GM12878 (cell line): ENCODE measurements at regions not wholly inside any gene's neighbourhood (a gene's known extent, or its start where the extent isn't known, plus 50 kb on each side); places are given as distances from the start of the nearest gene placed in this dataset.

ENCODE experiments used
- ATAC-seq: fragments of 200-7000 bp; cut with Tn5 transposase; 3 replicates; pipeline ENCODE4 v1.9.1; 2020; ENCODE audit warnings: mild to moderate bottlenecking, moderate library complexity
- BruUV-seq: library from RNA; stranded (reverse); fragments of 400-500 nt; replicated peaks from 2 replicates; lab custom pipeline; 2021; lab: Mats Ljungman, UMichigan
- CTCF ChIA-PET: fragments of 300-600 bp; sonication (Branson Sonifier 250); formaldehyde crosslinking; extraction: SDS; loops from one replicate; lab custom pipeline; 2021; ENCODE audit warnings: inconsistent platforms; lab: Yijun Ruan, JAX
- POLR2A ChIA-PET: fragments of 350-600 bp; formaldehyde crosslinking; extraction: SDS; loops from one replicate; lab custom pipeline; 2021; ENCODE audit warnings: inconsistent platforms; lab: Charles Lee
- RAD21 ChIA-PET: fragments of 300-600 bp; sonication (Branson Sonifier 250); formaldehyde crosslinking; loops from one replicate; lab custom pipeline; 2023; ENCODE audit warnings: antibody characterized with exemption; ENCODE audit not compliant: unreplicated experiment; lab: Charles Lee
- SMC1A ChIA-PET: fragments of 300-600 bp; sonication (Branson Sonifier 250); formaldehyde crosslinking; loops from one replicate; lab custom pipeline; 2023; ENCODE audit not compliant: unreplicated experiment, uncharacterized antibody; lab: Charles Lee
- DNase-seq: peaks from one replicate; pipeline ENCODE4 v3.0.0-alpha.2; 2011; ENCODE audit warnings: low read depth, low spot score
- FAIRE-seq: peaks from 3 replicates; lab custom pipeline; 2011; peaks lifted over from hg19 to GRCh38; lab: Jason Lieb, UNC
- H2AFZ ChIP-seq: 2 replicates; pipeline ENCODE4 v1.6.0; 2011; ENCODE audit warnings: low read depth, low read length, control low read depth; ENCODE audit not compliant: control insufficient read depth
- H3K27ac ChIP-seq: 2 replicates; pipeline ENCODE4 v1.5.1; 2011; ENCODE audit warnings: control low read depth; ENCODE audit not compliant: control insufficient read depth, insufficient read depth
- H3K27me3 ChIP-seq, 2 experiments: replicated peaks in 1 of 2; 2 replicates each; pipeline versions ENCODE4 v1.6.0 to v1.6.1; 2011; ENCODE audit warnings: low read length in 1 of 2; ENCODE audit not compliant: control insufficient read depth in 2 of 2, insufficient read depth in 2 of 2
- H3K36me3 ChIP-seq, 2 experiments: 2 replicates each; pipeline ENCODE4 v1.5.1; 2011; ENCODE audit warnings: low read length in 1 of 2; ENCODE audit not compliant: control insufficient read depth in 2 of 2, insufficient read depth in 2 of 2
- H3K4me1 ChIP-seq: 2 replicates; pipeline ENCODE4 v1.6.1; 2011; ENCODE audit warnings: mild to moderate bottlenecking, low read length, moderate library complexity, mixed read lengths; ENCODE audit not compliant: control insufficient read depth, insufficient read depth
- H3K4me2 ChIP-seq: 2 replicates; pipeline ENCODE4 v1.6.0; 2011; ENCODE audit warnings: control low read depth; ENCODE audit not compliant: control insufficient read depth, insufficient read depth
- H3K4me3 ChIP-seq: fragments of 200-600 bp; sonication (generic); 2 replicates; pipeline ENCODE4 v1.5.1; 2016
- H3K79me2 ChIP-seq: 2 replicates; pipeline ENCODE4 v1.6.0; 2011; ENCODE audit warnings: low read length; ENCODE audit not compliant: control insufficient read depth, insufficient read depth
- H3K9ac ChIP-seq: 2 replicates; pipeline ENCODE4 v1.8.0; 2011; ENCODE audit warnings: low read length, control low read depth, mixed read lengths; ENCODE audit not compliant: control insufficient read depth, insufficient read depth
- H3K9me3 ChIP-seq: replicated peaks from 3 replicates; pipeline ENCODE4 v1.5.1; 2011; ENCODE audit warnings: mild to moderate bottlenecking, low read length; ENCODE audit not compliant: control insufficient read depth, insufficient read depth
- H4K20me1 ChIP-seq: 2 replicates; pipeline ENCODE4 v1.6.0; 2011; ENCODE audit not compliant: control insufficient read depth, insufficient read depth
- BRCA1 ChIP-seq: IDR thresholded peaks from 2 replicates; pipeline ENCODE4 v1.6.1; 2011; ENCODE audit warnings: low read depth, low read length, improper control_type of control experiment
- CBX5 ChIP-seq: sonication (generic); IDR thresholded peaks from 2 replicates; pipeline ENCODE4 v1.6.1; 2016; ENCODE audit warnings: low read depth, moderate library complexity, mild to moderate bottlenecking, inconsistent platforms
- CEBPB ChIP-seq, 2 experiments: fragments of 150-350 bp in 1 of 2; IDR thresholded peaks; 2 replicates each; pipeline ENCODE4 v1.6.1; 2012 to 2014; ENCODE audit warnings: low read depth in 2 of 2, low read length in 2 of 2, borderline replicate concordance in 1 of 2, inconsistent platforms in 1 of 2
- EZH2 ChIP-seq: IDR thresholded peaks from 2 replicates; pipeline ENCODE4 v1.6.1; 2012; ENCODE audit warnings: low read depth, mild to moderate bottlenecking, control low read depth, inconsistent platforms, low read length, borderline replicate concordance; ENCODE audit not compliant: control insufficient read depth
- MTA3 ChIP-seq: IDR thresholded peaks from 2 replicates; pipeline ENCODE4 v1.6.1; 2012; ENCODE audit warnings: low read length, inconsistent platforms, borderline replicate concordance
- MYB ChIP-seq: fragments of 150-350 bp; IDR thresholded peaks from 2 replicates; pipeline ENCODE4 v1.6.1; 2014; ENCODE audit warnings: mild to moderate bottlenecking, low read depth, low read length, borderline replicate concordance
- NRF1 ChIP-seq: conservative IDR thresholded peaks from 2 replicates; pipeline ENCODE4 v1.6.1; 2011; ENCODE audit warnings: mild to moderate bottlenecking, low read depth, low read length, improper control_type of control experiment
- PBX3 ChIP-seq: IDR thresholded peaks from 2 replicates; pipeline ENCODE4 v1.6.1; 2011; ENCODE audit warnings: mild to moderate bottlenecking, low read depth, low read length, moderate library complexity; ENCODE audit not compliant: insufficient replicate concordance
- POLR2A ChIP-seq: IDR thresholded peaks from 2 replicates; pipeline ENCODE4 v1.6.1; 2011; ENCODE audit warnings: low read depth, mild to moderate bottlenecking, low read length
- RAD21 ChIP-seq: IDR thresholded peaks from 2 replicates; pipeline ENCODE4 v1.6.1; 2011; ENCODE audit warnings: mild to moderate bottlenecking, low read depth, low read length, moderate library complexity; ENCODE audit not compliant: insufficient read depth
- RAD51 ChIP-seq: fragments of 450-650 bp; IDR thresholded peaks from 2 replicates; pipeline ENCODE4 v1.6.1; 2016; ENCODE audit warnings: moderate library complexity, mild to moderate bottlenecking, inconsistent platforms
- SP1 ChIP-seq: IDR thresholded peaks from one replicate; pipeline ENCODE4 v1.6.1; 2011; ENCODE audit warnings: low read depth, low read length
- in situ Hi-C: fragments of 300-500 bp; cut with MboI; formaldehyde crosslinking; loops from 9 replicates; pipeline ENCODE4 v1.14.3; 2018; ENCODE audit warnings: mixed read lengths
- intact Hi-C: fragments of 100-400 bp; cut with micrococcal nuclease; formaldehyde crosslinking; loops from one replicate; pipeline ENCODE4 v1.14.2; 2022; ENCODE audit not compliant: unreplicated experiment

GRCh38 chr3:118447339-118447738 is 587.3 kb downstream of the IGSF11 start:
- Histone ChIP-seq H2AFZ (no peak overlapping the region), H3K36me3 (no peaks in the 10 kb centered on the region), H3K4me3 (no peak overlapping the region), H3K79me2 (no peaks in the 10 kb centered on the region), H3K9me3 (no peaks in the 10 kb centered on the region), H3K27ac (no peak overlapping the region), H3K9ac (no peak overlapping the region), H3K4me1 (no peaks in the 10 kb centered on the region), H3K27me3 (no peaks in the 10 kb centered on the region), H4K20me1 (no peaks in the 10 kb centered on the region), H3K4me2 (no peak overlapping the region)
- no peak for DNase-seq
- ATAC-seq, result no peak
- ChIA-PET RAD21 (no interaction called here), CTCF (interaction anchor here (1.0 kb wide), 1 partner anchor 35 kb away, joined by 3 read pairs; no protein-coding TSS in a partner anchor), SMC1A (no interaction called here), POLR2A (no interaction called here)
- in situ Hi-C loops, result no loop called here
- peak; percentile 31 for FAIRE-seq
- BruUV-seq, result no TSS peak
- no peak for TF ChIP-seq CBX5
- TF ChIP-seq CEBPB (IDR thresholded peaks at IDR 0.05; ENCODE audit: borderline replicate concordance in 1 of 2, low read depth in 2 of 2, low read length in 2 of 2), result no peak
- TF ChIP-seq BRCA1, result no peak
- TF ChIP-seq EZH2, result no peak
- TF ChIP-seq RAD21, result no peak
- no peak for TF ChIP-seq RAD51
- no peak for TF ChIP-seq POLR2A
- no peak for TF ChIP-seq MTA3
- no peak for TF ChIP-seq SP1
- no peak for TF ChIP-seq PBX3
- TF ChIP-seq NRF1, result no peak
- no peak for TF ChIP-seq MYB
- intact Hi-C loops, result no loop called here
